DOHH2 (cell line): ENCODE measurements at regions not wholly inside any gene's neighbourhood (a gene's known extent, or its start where the extent isn't known, plus 50 kb on each side); places are given as distances from the start of the nearest gene placed in this dataset.
"Not testable (repeated sequence)": the region's sequence is repeated elsewhere in the genome, so short reads cannot be mapped to it uniquely, and the experiment has no call there.

Experiments
- H3F3A ChIP-seq: fragments of 200-600 bp; sonication (generic), shearing (Covaris generic); 2 replicates; pipeline ENCODE4 v1.6.0; 2016; ENCODE audit warnings: antibody characterized with exemption, mild to moderate bottlenecking; ENCODE audit not compliant: control insufficient read depth, insufficient read depth
- H3K27ac ChIP-seq: fragments of 200-600 bp; sonication (generic); 2 replicates; pipeline ENCODE4 v1.5.1; 2014; ENCODE audit warnings: low read depth, mild to moderate bottlenecking, low read length, moderate library complexity
- H3K27me3 ChIP-seq: fragments of 200-600 bp; sonication (generic); 2 replicates; pipeline ENCODE4 v1.6.1; 2014; ENCODE audit warnings: mild to moderate bottlenecking, low read length, mixed read lengths; ENCODE audit not compliant: control insufficient read depth
- H3K36me3 ChIP-seq: fragments of 200-600 bp; sonication (generic); 2 replicates; pipeline ENCODE4 v1.6.1; 2014; ENCODE audit warnings: mild to moderate bottlenecking, low read length, moderate library complexity, mixed read lengths; ENCODE audit not compliant: control insufficient read depth
- H3K4me1 ChIP-seq: fragments of 200-600 bp; sonication (generic); 2 replicates; pipeline ENCODE4 v1.6.1; 2014; ENCODE audit warnings: mild to moderate bottlenecking, low read length, mixed read lengths; ENCODE audit not compliant: control insufficient read depth
- H3K4me2 ChIP-seq: fragments of 200-600 bp; sonication (generic); 2 replicates; pipeline ENCODE4 v1.6.0; 2014; ENCODE audit warnings: mild to moderate bottlenecking, low read length, moderate library complexity
- H3K4me3 ChIP-seq: fragments of 200-600 bp; sonication (generic); 2 replicates; pipeline ENCODE4 v1.5.1; 2014; ENCODE audit warnings: mild to moderate bottlenecking, low read length, mixed read lengths
- H3K79me2 ChIP-seq: fragments of 200-600 bp; sonication (generic); 2 replicates; pipeline ENCODE4 v1.6.1; 2014; ENCODE audit warnings: mild to moderate bottlenecking, low read length, mixed read lengths; ENCODE audit not compliant: control insufficient read depth
- H3K9me2 ChIP-seq: fragments of 200-600 bp; sonication (generic); replicated peaks from 2 replicates; pipeline ENCODE4 v1.6.1; 2014; ENCODE audit warnings: mild to moderate bottlenecking, low read length, mixed read lengths; ENCODE audit not compliant: control insufficient read depth
- H3K9me3 ChIP-seq: fragments of 200-600 bp; sonication (generic); 2 replicates; pipeline ENCODE4 v1.6.1; 2014; ENCODE audit warnings: antibody characterized with exemption, low read length, mixed read lengths; ENCODE audit not compliant: control insufficient read depth, insufficient read depth
- H4K20me1 ChIP-seq: fragments of 200-600 bp; sonication (generic); 2 replicates; pipeline ENCODE4 v1.6.0; 2014; ENCODE audit warnings: low read depth, mild to moderate bottlenecking, antibody characterized with exemption, low read length, moderate library complexity; ENCODE audit not compliant: control insufficient read depth, insufficient read depth
- CTCF ChIP-seq: fragments of 200-600 bp; sonication (generic); IDR thresholded peaks from one replicate; pipeline ENCODE4 v1.5.1; 2014; ENCODE audit warnings: antibody characterized with exemption, mild to moderate bottlenecking, low read depth, low read length; ENCODE audit not compliant: poor library complexity, severe bottlenecking
- EZH2phosphoT487 ChIP-seq: fragments of 200-600 bp; sonication (generic); IDR thresholded peaks from 2 replicates; pipeline ENCODE4 v1.6.1; 2017; ENCODE audit warnings: borderline replicate concordance, mild to moderate bottlenecking, antibody characterized with exemption, low read length, moderate library complexity, mixed read lengths

GRCh38 chr16:88206006-88206405 lies 176.8 kb upstream of the ZNF469 start:
- H3K9me2 ChIP-seq, H3K27me3 ChIP-seq, H3K79me2 ChIP-seq, H4K20me1 ChIP-seq, H3K9me3 ChIP-seq, H3K4me3 ChIP-seq, H3K36me3 ChIP-seq, H3K27ac ChIP-seq, H3F3A ChIP-seq, H3K4me2 ChIP-seq, H3K4me1 ChIP-seq: not testable (repeated sequence)

- H3K27me3 ChIP-seq, H4K20me1 ChIP-seq, H3K36me3 ChIP-seq, H3K9me2 ChIP-seq, H3K9me3 ChIP-seq, H3K27ac ChIP-seq, H3K4me3 ChIP-seq, H3K4me2 ChIP-seq, H3F3A ChIP-seq, H3K79me2 ChIP-seq, H3K4me1 ChIP-seq: not testable (repeated sequence)
Measured at GRCh38 chr16:88206516-88206915, 176.2 kb upstream of the ZNF469 start.

- Histone ChIP-seq H3K4me1 (no peaks in the 10 kb centered on the region), H3K9me3 (no peaks in the 10 kb centered on the region), H3F3A (no peaks in the 10 kb centered on the region), H3K4me2 (no peak overlapping the region), H3K79me2 (no peaks in the 10 kb centered on the region), H3K27me3 (no peaks in the 10 kb centered on the region), H3K4me3 (no peak overlapping the region), H3K9me2 (no peaks in the 10 kb centered on the region), H3K27ac (no peak overlapping the region), H4K20me1 (no peaks in the 10 kb centered on the region), H3K36me3 (no peaks in the 10 kb centered on the region)
- TF ChIP-seq CTCF (no peak), EZH2phosphoT487 (no peak)
Measured at GRCh38 chr16:88208112-88208511, 174.6 kb upstream of the ZNF469 start.

- H3K27ac ChIP-seq, H3K4me2 ChIP-seq, H3K36me3 ChIP-seq, H3K9me3 ChIP-seq, H3K4me1 ChIP-seq, H3K79me2 ChIP-seq, H3K4me3 ChIP-seq, H3K9me2 ChIP-seq, H3K27me3 ChIP-seq, H4K20me1 ChIP-seq, H3F3A ChIP-seq: not testable (repeated sequence)
Measured at GRCh38 chr16:88208776-88209175, 174.0 kb upstream of the ZNF469 start.

GRCh38 chr16:88209579-88209978 lies 173.2 kb upstream of the ZNF469 start:
- H3K9me3 ChIP-seq, H3K4me3 ChIP-seq, H4K20me1 ChIP-seq, H3K79me2 ChIP-seq, H3K4me1 ChIP-seq, H3K4me2 ChIP-seq, H3K27me3 ChIP-seq, H3K9me2 ChIP-seq, H3F3A ChIP-seq, H3K27ac ChIP-seq, H3K36me3 ChIP-seq: not testable (repeated sequence)

GRCh38 chr16:88213937-88214336 lies 168.8 kb upstream of the ZNF469 start:
- not testable (repeated sequence) for H3K9me2 ChIP-seq, H3F3A ChIP-seq, H3K4me1 ChIP-seq, H3K27ac ChIP-seq, H3K79me2 ChIP-seq, H3K4me2 ChIP-seq, H4K20me1 ChIP-seq, H3K9me3 ChIP-seq, H3K36me3 ChIP-seq, H3K27me3 ChIP-seq, H3K4me3 ChIP-seq

- not testable (repeated sequence) for H3K4me2 ChIP-seq, H3F3A ChIP-seq, H3K27ac ChIP-seq, H4K20me1 ChIP-seq, H3K4me3 ChIP-seq, H3K9me2 ChIP-seq, H3K9me3 ChIP-seq, H3K4me1 ChIP-seq, H3K36me3 ChIP-seq, H3K27me3 ChIP-seq, H3K79me2 ChIP-seq
Measured at GRCh38 chr16:88221001-88221761, 161.6 kb upstream of the ZNF469 start.
